CD4-positive, alpha-beta T cell treated with Interleukin-2 at 100 ng/mL for 4 hours (primary cell): ENCODE measurements at regions not wholly inside any gene's neighbourhood (a gene's known extent, or its start where the extent isn't known, plus 50 kb on each side); places are given as distances from the start of the nearest gene placed in this dataset.

Experiments
- DNase-seq: peaks from one replicate; pipeline ENCODE4 v3.0.0-alpha.2; 2020; ENCODE audit warnings: low spot score

- DNase-seq, result no peak
These were observed 298.0 kb downstream of the TRIB2 start for GRCh38 chr2:13014783-13015182.

GRCh38 chr2:13015532-13016320 is 299.0 kb downstream of the TRIB2 start:
- DNase-seq, result no peak

DNA sequence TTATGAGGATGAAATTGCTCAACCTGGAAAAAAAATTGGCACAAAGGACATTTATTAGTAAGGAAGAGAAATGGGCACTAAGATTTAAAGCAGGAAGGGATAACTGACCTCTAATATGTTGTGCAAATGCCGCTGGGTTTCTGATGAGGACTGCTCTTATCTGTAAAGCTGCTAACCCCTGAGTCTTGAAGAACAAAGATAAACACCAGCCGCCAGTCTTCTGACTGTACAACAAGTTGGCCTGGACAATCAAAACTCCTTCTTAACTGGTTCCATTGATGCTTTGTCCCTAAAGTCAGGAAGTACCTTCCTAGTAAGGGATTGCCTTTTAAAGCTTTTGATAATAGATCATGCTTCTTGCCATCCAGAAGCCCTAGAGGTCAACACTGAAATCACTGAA is 301.8 kb downstream of the TRIB2 start:
- DNase-seq, result no peak

DNA sequence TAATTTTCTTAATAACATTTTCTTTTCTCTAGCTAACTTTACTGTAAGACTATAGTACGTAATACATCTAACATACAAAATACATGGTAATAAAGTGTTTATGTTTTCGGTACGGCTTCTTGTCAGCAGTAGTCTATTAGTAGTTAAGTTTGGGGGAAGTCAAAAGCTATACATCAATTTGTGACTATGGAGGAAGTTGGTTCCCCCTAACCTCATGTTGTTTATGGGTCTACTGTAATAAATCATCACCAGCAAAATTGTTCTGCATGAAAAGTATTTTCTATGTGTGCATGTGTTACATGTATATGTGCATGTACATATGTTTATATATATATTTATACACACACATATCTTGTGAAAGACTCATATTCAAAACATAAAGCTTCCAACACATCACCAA is 303.0 kb downstream of the TRIB2 start:
- no peak for DNase-seq

DNA sequence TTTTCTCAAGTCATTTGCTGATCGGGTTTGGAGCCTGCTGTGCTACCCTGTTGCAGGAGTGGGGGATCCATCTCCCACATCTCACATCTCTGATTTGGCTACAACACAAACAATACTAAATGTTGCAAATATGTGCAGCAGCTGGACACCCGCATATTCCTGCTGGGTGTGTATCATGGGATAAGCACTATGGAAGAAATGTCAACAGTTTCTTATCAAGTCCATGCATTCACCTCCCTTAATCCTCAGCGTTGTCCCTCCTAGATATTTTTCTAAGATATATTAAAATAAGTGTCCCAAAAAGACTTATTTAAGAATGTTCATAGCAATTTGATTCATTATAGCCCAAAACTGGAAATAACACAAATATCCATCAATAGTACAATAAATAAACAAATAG is 303.7 kb downstream of the TRIB2 start:
- DNase-seq, result no peak

DNA sequence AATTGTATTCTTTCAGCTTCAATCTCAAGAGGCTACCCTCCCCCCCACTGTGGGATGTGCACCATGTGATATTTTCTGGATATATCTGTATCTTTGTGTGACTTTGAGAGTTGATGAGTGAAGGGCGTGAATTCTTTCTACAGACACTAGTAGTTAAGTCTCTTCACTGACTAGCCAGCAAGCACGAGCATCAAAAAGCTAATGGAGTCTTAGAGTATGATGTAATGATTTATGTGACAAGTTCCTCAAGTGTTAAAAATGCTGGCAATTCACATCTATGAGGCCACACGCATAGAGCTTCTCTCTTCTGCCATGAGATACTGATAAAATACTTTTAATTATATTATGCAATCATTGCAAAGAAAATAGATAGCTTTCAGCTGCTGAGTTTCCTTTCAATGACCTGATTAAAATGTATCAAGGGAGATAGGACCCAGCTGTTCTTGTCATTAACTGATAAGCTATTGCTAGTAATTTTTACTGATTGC is 304.8 kb downstream of the TRIB2 start:
- no peak for DNase-seq

GRCh38 chr2:13030606-13031005 is 313.9 kb downstream of the TRIB2 start:
- no peak for DNase-seq

DNA sequence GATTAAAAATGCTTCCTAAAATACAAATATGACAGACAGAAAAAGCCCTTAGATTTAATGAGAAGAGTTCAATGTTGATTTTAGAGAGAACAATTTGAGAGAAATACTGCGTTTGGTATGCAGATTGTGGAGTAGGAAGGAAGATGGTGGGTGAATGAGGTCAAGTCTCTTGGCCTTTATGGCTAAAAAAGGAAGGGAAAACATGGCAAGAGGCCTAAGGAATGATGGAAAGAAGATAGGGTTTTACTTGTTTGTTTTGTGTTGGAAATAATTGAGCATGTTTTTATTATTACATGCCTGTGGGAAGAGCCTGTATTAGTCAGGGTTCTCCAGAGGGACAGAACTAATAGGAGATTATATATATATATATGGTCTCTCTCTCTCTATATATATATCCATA is 318.1 kb downstream of the TRIB2 start:
- DNase-seq, result no peak

DNA sequence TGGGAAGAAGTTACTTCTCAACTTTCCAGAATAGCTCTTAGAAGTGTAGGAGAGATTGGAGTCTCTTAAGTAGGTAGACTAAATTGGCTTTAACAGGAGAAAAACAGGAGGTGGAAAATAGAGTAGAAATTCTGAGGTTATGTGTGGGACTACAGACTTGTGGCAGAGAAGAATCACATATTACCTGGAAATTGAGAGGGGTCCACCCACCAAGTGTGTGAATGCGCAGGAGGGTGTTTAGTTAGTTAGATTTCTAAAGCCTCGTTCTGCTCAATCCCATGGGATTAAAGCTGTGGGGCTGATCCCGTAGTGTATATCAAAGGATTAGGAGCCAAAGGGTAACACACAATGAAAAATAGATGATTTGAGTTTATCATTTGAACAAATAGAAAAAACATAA is 319.1 kb downstream of the TRIB2 start:
- no peak for DNase-seq

DNA sequence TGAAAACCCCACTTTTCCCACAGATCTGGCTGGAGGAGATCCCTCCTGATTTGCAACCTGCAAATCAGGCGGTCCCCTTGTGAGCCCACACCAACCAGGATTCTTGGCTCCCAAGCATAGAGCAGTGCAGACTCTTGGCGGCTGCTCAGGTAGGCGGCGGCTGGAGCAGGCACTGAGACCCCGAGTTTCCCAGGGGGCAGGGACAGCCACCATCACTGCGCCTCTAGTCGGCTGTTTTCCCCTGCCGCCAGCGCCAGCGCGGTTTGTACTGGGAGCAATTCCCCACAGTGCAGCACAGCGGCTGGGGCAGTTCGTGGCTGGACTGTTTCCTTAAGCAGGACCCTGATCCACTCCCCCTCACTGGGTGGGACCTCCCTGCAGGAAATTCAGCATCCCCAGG is 323.3 kb downstream of the TRIB2 start:
- no peak for DNase-seq

- DNase-seq, result no peak
These were observed 329.9 kb downstream of the TRIB2 start for GRCh38 chr2:13046557-13047165.

GRCh38 chr2:13050764-13051163 is 334.0 kb downstream of the TRIB2 start:
- DNase-seq, result no peak

GRCh38 chr2:13052547-13052946 is 335.8 kb downstream of the TRIB2 start:
- no peak for DNase-seq

GRCh38 chr2:13056259-13056843 is 339.6 kb downstream of the TRIB2 start:
- DNase-seq, result no peak

DNA sequence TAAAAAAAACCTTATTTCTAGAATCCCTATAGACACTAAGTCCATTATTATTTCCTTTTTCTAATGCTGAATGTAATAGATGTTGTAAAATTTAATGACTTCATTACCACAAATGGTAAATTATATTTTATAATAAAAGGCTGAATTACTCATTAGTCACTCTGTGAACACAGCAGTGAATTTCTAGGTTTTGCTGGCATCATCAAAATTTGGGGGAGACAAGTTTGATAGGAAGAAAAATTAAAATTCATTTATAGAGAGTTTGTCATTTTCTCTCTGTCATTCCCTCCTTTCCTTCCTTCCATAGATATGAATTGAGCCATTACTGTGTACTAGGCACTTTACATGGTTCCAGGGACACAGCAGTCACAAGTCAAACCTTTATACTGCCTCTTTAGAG is 340.9 kb downstream of the TRIB2 start:
- DNase-seq, result no peak

- DNase-seq, result no peak
These were observed 349.9 kb downstream of the TRIB2 start for GRCh38 chr2:13066676-13067075.

- no peak for DNase-seq
These were observed 350.8 kb downstream of the TRIB2 start for GRCh38 chr2:13067508-13067907.

GRCh38 chr2:13089971-13090370 is 373.2 kb downstream of the TRIB2 start:
- no peak for DNase-seq

- no peak for DNase-seq
These were observed 374.7 kb downstream of the TRIB2 start for GRCh38 chr2:13091455-13091854.

DNA sequence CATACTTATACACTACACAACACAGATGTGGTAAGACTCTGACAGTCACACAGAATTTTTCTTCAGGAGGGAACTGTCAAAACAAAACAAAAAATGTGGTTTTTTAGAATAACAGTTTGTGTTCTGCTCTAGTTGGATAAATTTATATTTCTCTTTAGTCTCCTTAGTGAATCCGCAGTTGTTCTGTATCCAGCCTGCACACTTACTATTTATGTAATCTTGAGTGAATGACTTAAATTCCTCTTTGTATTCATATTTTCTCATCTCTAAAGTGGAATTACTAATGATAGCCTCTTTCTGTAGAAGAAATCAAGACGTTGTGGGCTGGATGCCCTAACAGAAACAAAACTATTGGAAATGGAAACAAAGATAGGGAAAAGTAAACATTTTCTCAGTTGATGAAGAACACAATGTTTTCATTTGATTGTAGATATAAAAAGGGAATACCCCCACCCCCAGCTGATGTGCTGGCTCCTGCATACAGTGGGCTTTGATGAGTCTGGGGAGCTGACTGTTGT is 375.2 kb downstream of the TRIB2 start:
- DNase-seq, result no peak

GRCh38 chr2:13093416-13093991 is 376.8 kb downstream of the TRIB2 start:
- no peak for DNase-seq

- no peak for DNase-seq
These were observed 385.8 kb downstream of the TRIB2 start for GRCh38 chr2:13102397-13103063.
